A673 (cell line): ENCODE measurements at regions not wholly inside any gene's neighbourhood (a gene's known extent, or its start where the extent isn't known, plus 50 kb on each side); places are given as distances from the start of the nearest gene placed in this dataset.

Source experiments
- BruUV-seq: library from RNA; stranded (reverse); fragments of 400-500 nt; replicated peaks from 2 replicates; lab custom pipeline; 2021; lab: Mats Ljungman, UMichigan
- CTCF ChIA-PET: fragments of 300-600 bp; sonication (Branson Sonifier 250); formaldehyde crosslinking; loops from one replicate; lab custom pipeline; 2022; ENCODE audit warnings: antibody characterized with exemption; lab: Charles Lee
- POLR2A ChIA-PET: fragments of 300-600 bp; sonication (Branson Sonifier 250); formaldehyde crosslinking; loops from one replicate; lab custom pipeline; 2022; ENCODE audit warnings: antibody characterized with exemption; ENCODE audit not compliant: low non-redundant PET; lab: Charles Lee
- DNase-seq: peaks from one replicate; pipeline ENCODE4 v3.0.0-alpha.2; 2015; ENCODE audit warnings: low spot score
- H3K27ac ChIP-seq: fragments of 200-600 bp; sonication (generic); 2 replicates; pipeline ENCODE4 v1.5.1; 2016; ENCODE audit warnings: mixed run types, low read depth, mild to moderate bottlenecking, mixed read lengths, antibody characterized with exemption, low read length; ENCODE audit not compliant: poor library complexity, severe bottlenecking
- H3K27me3 ChIP-seq: fragments of 200-600 bp; sonication (generic); replicated peaks from 2 replicates; pipeline ENCODE4 v1.6.1; 2017; ENCODE audit warnings: mixed run types, low read depth, mild to moderate bottlenecking, mixed read lengths, antibody characterized with exemption, low read length; ENCODE audit not compliant: insufficient read depth, poor library complexity
- H3K36me3 ChIP-seq: fragments of 200-600 bp; sonication (generic); 2 replicates; pipeline ENCODE4 v1.6.1; 2016; ENCODE audit warnings: mixed run types, mild to moderate bottlenecking, mixed read lengths, antibody characterized with exemption, low read length; ENCODE audit not compliant: insufficient read depth, poor library complexity, severe bottlenecking
- H3K4me1 ChIP-seq: fragments of 200-600 bp; sonication (generic); 2 replicates; pipeline ENCODE4 v1.6.1; 2017; ENCODE audit warnings: mixed run types, mild to moderate bottlenecking, mixed read lengths, antibody characterized with exemption, low read length; ENCODE audit not compliant: insufficient read depth, poor library complexity, severe bottlenecking
- H3K4me3 ChIP-seq: fragments of 200-600 bp; sonication (generic); 2 replicates; pipeline ENCODE4 v1.5.1; 2016; ENCODE audit warnings: low read depth, mixed run types, mild to moderate bottlenecking, mixed read lengths, low read length; ENCODE audit not compliant: poor library complexity, severe bottlenecking
- H3K9me3 ChIP-seq: fragments of 200-600 bp; sonication (generic); 2 replicates; pipeline ENCODE4 v1.6.1; 2016; ENCODE audit warnings: mixed run types, low read depth, mild to moderate bottlenecking, mixed read lengths, antibody characterized with exemption, low read length; ENCODE audit not compliant: poor library complexity, severe bottlenecking
- CTCF ChIP-seq: fragments of 300-800, 200-600 bp; sonication (generic); conservative IDR thresholded peaks from 2 replicates; pipeline ENCODE4 v1.5.1; 2017; ENCODE audit warnings: low read depth, mild to moderate bottlenecking, antibody characterized with exemption, low read length, moderate library complexity, mixed read lengths
- EZH2 ChIP-seq: fragments of 200-600 bp; sonication (generic); IDR thresholded peaks from 2 replicates; pipeline ENCODE4 v1.6.1; 2017; ENCODE audit warnings: borderline replicate concordance, low read depth, mild to moderate bottlenecking, mixed read lengths, antibody characterized with exemption, low read length; ENCODE audit not compliant: poor library complexity, severe bottlenecking
- intact Hi-C: fragments of 100-400 bp; cut with micrococcal nuclease; formaldehyde crosslinking; loops from one replicate; pipeline ENCODE4 v1.10.0; 2022; ENCODE audit not compliant: unreplicated experiment

DNA sequence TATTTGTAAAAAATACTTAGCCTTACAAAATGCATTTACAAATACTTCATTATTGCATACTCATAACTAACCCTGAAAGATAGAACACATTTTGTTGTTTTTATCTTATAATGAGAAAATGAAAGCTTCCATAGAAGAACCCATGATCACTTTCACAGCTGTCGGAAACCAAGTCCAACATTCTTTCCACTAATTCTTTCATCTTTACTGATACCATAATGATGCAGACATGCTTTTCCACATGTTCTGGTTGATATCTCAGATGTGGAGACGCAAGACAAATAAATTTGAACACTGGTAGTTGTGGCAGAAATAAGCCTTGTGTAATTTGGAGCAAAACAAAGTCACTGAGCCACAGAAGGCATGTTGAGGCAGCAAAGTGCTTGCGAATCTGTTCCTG lies 136.0 kb downstream of the FBXO4 start:
- H3K4me3 ChIP-seq, result no peak overlapping the region
- intact Hi-C loops, result no loop called here
- ChIA-PET POLR2A (no interaction called here), CTCF (no interaction called here)
- H3K9me3 ChIP-seq, result no peaks in the 10 kb centered on the region
- BruUV-seq, result no TSS peak
- H3K27me3 ChIP-seq, result no peaks in the 10 kb centered on the region
- H3K27ac ChIP-seq, result no peak overlapping the region
- no peaks in the 10 kb centered on the region for H3K36me3 ChIP-seq
- DNase-seq, result no peak
- no peaks in the 10 kb centered on the region for H3K4me1 ChIP-seq
- no peak for TF ChIP-seq CTCF
- TF ChIP-seq EZH2, result no peak

GRCh38 chr5:42064821-42065220 lies 139.7 kb downstream of the FBXO4 start:
- H3K9me3 ChIP-seq, result no peaks in the 10 kb centered on the region
- TF ChIP-seq EZH2 (no peak), CTCF (no peak)
- no peaks in the 10 kb centered on the region for H3K27me3 ChIP-seq
- H3K4me3 ChIP-seq, result no peak overlapping the region
- intact Hi-C loops, result no loop called here
- no peak for DNase-seq
- H3K36me3 ChIP-seq, result no peaks in the 10 kb centered on the region
- no TSS peak for BruUV-seq
- CTCF ChIA-PET, result no interaction called here
- H3K27ac ChIP-seq, result no peak overlapping the region
- POLR2A ChIA-PET, result no interaction called here
- H3K4me1 ChIP-seq, result no peaks in the 10 kb centered on the region

DNA sequence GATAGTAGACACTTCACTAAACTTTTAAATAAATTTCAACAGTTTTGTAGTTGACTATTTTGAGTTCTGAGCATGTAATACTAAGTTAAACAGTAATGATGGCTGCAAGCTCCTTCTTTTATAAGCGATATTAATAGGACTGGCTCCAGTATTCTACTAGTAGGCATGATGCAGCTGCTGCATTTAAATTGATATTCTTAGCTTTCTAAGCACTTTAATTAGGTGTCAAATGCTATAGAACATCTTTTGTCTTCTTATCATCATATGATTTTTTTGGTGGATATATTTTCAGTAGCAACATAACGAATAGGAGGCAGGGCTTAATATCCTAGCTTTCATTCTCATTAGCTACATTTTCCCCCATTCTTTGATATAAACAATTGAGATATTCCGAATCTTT lies 141.1 kb downstream of the FBXO4 start:
- no peaks in the 10 kb centered on the region for H3K36me3 ChIP-seq
- no peak for DNase-seq
- no peaks in the 10 kb centered on the region for H3K27me3 ChIP-seq
- H3K27ac ChIP-seq, result no peak overlapping the region
- intact Hi-C loops, result no loop called here
- H3K4me3 ChIP-seq, result no peak overlapping the region
- no peaks in the 10 kb centered on the region for H3K4me1 ChIP-seq
- ChIA-PET POLR2A (no interaction called here), CTCF (interaction anchor here (0.9 kb wide), 1 partner anchor 9 kb away, joined by 4 read pairs; no protein-coding TSS in a partner anchor)
- H3K9me3 ChIP-seq, result no peaks in the 10 kb centered on the region
- no peak for TF ChIP-seq EZH2
- no peak for TF ChIP-seq CTCF
- BruUV-seq, result no TSS peak
